ENCODE measurements at regions not wholly inside any gene's neighbourhood (a gene's known extent, or its start where the extent isn't known, plus 50 kb on each side); places are given as distances from the start of the nearest gene placed in this dataset.

DNA sequence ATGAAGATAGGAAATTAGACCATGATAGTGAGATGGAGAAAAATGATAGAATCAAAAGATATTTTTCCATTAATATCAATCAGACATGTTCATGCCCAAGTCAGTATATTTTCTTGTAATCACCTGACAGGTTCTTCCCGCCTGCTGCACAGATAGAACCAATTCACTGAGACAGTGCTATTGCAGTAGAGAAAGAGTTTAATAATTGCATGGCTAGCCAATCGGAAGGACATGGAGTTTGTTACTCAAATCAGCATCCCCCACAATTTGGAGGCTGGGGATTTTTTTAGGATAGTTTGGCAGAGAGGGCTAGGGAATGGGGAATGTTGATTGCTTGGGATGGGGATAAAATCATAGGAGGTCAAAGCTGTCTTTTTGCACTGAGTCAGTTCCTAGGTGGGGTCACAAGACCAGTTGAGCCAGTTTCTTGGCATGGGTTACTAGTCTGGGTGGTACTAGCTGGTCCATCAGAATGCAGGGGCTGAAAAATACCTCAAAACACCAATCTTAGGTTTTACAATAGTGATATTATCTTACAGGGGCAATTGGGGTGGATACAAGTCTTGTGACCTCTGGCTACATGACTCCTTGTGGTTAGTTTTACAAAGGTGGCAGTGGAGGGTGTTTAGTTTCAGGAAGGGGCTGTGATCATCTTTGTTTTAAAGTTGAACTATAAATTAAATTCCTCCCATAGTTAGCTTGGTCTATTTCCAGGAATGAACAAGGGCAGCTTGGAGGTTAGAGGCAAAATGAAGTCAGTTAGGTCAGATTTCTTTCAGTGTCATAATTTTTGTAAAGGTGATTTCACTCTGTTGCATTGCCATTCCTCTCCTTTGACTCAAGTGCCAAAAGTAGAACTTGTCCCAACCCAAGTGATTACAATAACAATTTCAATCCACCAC lies 100.3 kb upstream of the PDE5A start:
- Mint-ChIP-seq H3K9me3 (peaks cover 0 to 9% (median 3%) of the 10 kb centered on the region in 11 donors), H3K36me3 (peaks cover 0 to 4% (median 0%) of the 10 kb centered on the region in 5 donors), H3K27me3 (peaks cover 0 to 10% (median 6%) of the 10 kb centered on the region in 5 donors), H3K4me1 (no peaks in the 10 kb centered on the region), H3K4me3 (no peak overlapping the region), H3K27ac (no peak overlapping the region)
- no peaks in the 10 kb centered on the region for H3K4me1 ChIP-seq (ENCODE audit: control insufficient read depth in 2 of 2, insufficient read depth in 2 of 2, low read length in 2 of 2)
- H3K4me3 ChIP-seq (ENCODE audit: low read length) = no peak overlapping the region
- POLR2A ChIA-PET = no interaction called here
- CTCF ChIA-PET = no interaction called here
- intact Hi-C loops (cut with micrococcal nuclease) = no loop called here
- ATAC-seq = no peak
- H3K27ac ChIP-seq (ENCODE audit: low read depth, low read length) = no peak overlapping the region
- H3K27me3 ChIP-seq (ENCODE audit: control insufficient read depth in 2 of 2, insufficient read depth in 2 of 2, low read length in 2 of 2) = no peaks in the 10 kb centered on the region
- H3K9me3 ChIP-seq (ENCODE audit: control insufficient read depth in 2 of 3, low read length in 3 of 3) = no peaks in the 10 kb centered on the region
- no peak for DNase-seq
- no peaks in the 10 kb centered on the region for H3K36me3 ChIP-seq (ENCODE audit: control insufficient read depth in 2 of 3, insufficient read depth in 3 of 3, low read length in 3 of 3)

DNA sequence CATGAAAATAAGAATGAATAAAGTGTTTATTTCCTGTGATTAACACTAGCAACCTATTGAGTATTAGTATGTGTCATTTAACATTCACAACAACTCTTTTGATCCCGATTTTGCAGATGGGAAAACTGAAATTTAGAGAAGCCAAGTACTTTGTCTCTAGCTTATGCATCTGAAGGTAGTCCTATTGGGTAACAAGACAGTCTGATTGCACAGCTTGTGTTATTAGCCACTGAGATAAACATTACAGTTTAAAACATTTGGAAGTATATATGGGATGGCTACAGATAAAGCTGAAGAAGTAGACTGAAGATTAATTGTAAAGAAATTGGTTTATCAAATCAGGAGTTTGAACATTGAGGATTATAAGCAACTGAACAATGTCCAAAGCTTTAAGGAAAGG lies 99.6 kb upstream of the PDE5A start:
- no peaks in the 10 kb centered on the region for H3K9me3 ChIP-seq (ENCODE audit: control insufficient read depth in 2 of 3, low read length in 3 of 3)
- no peaks in the 10 kb centered on the region for H3K36me3 ChIP-seq (ENCODE audit: control insufficient read depth in 2 of 3, insufficient read depth in 3 of 3, low read length in 3 of 3)
- H3K4me3 ChIP-seq (ENCODE audit: low read length) = no peak overlapping the region
- H3K27me3 ChIP-seq (ENCODE audit: control insufficient read depth in 2 of 2, insufficient read depth in 2 of 2, low read length in 2 of 2) = no peaks in the 10 kb centered on the region
- DNase-seq (no peak), ATAC-seq (no peak)
- H3K9me3 Mint-ChIP-seq = peaks cover 0 to 9% (median 3%) of the 10 kb centered on the region in 11 donors
- H3K4me1 ChIP-seq (ENCODE audit: control insufficient read depth in 2 of 2, insufficient read depth in 2 of 2, low read length in 2 of 2) = no peaks in the 10 kb centered on the region
- no peaks in the 10 kb centered on the region for H3K4me1 Mint-ChIP-seq
- peaks cover 0 to 6% (median 5%) of the 10 kb centered on the region in 5 donors for H3K27me3 Mint-ChIP-seq
- no peak overlapping the region for H3K4me3 Mint-ChIP-seq
- intact Hi-C loops (cut with micrococcal nuclease) = no loop called here
- CTCF ChIA-PET = no interaction called here
- H3K27ac Mint-ChIP-seq = no peak overlapping the region
- H3K36me3 Mint-ChIP-seq = peaks cover 0 to 4% (median 0%) of the 10 kb centered on the region in 5 donors
- H3K27ac ChIP-seq (ENCODE audit: low read depth, low read length) = no peak overlapping the region
- POLR2A ChIA-PET = no interaction called here

DNA sequence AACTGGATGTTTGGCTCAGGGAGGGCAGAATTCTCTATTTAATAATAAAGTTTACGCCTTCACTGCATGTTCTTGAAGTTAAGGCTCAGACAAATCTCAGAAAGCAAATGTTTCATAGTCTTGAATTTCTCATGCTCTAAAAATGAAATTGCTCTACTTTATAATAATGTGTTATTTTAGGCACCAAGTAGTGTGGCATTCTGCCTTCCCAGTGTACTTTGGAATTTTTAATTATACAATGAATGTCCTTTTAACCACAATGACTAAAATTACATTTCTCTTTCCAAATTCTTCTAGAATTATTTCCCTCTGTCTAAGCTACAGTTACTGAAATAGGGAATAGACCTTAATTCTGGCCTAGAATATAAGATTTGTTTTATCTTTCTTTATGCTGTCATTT lies 97.9 kb upstream of the PDE5A start:
- H3K27me3 Mint-ChIP-seq = peaks cover 0 to 6% (median 5%) of the 10 kb centered on the region in 5 donors
- H3K9me3 Mint-ChIP-seq = peaks cover 0 to 9% (median 3%) of the 10 kb centered on the region in 11 donors
- ATAC-seq = no peak
- Histone ChIP-seq H3K36me3 (ENCODE audit: control insufficient read depth in 2 of 3, insufficient read depth in 3 of 3, low read length in 3 of 3) (no peaks in the 10 kb centered on the region), H3K4me1 (ENCODE audit: control insufficient read depth in 2 of 2, insufficient read depth in 2 of 2, low read length in 2 of 2) (no peaks in the 10 kb centered on the region), H3K27ac (ENCODE audit: low read depth, low read length) (no peak overlapping the region), H3K9me3 (ENCODE audit: control insufficient read depth in 2 of 3, low read length in 3 of 3) (no peaks in the 10 kb centered on the region), H3K4me3 (ENCODE audit: low read length) (no peak overlapping the region), H3K27me3 (ENCODE audit: control insufficient read depth in 2 of 2, insufficient read depth in 2 of 2, low read length in 2 of 2) (no peaks in the 10 kb centered on the region)
- DNase-seq = no peak
- ChIA-PET CTCF (no interaction called here), POLR2A (no interaction called here)
- intact Hi-C loops (cut with micrococcal nuclease) = no loop called here
- H3K4me1 Mint-ChIP-seq = no peaks in the 10 kb centered on the region
- H3K4me3 Mint-ChIP-seq = no peak overlapping the region
- H3K36me3 Mint-ChIP-seq = peaks cover 0 to 4% (median 0%) of the 10 kb centered on the region in 5 donors
- H3K27ac Mint-ChIP-seq = no peak overlapping the region

DNA sequence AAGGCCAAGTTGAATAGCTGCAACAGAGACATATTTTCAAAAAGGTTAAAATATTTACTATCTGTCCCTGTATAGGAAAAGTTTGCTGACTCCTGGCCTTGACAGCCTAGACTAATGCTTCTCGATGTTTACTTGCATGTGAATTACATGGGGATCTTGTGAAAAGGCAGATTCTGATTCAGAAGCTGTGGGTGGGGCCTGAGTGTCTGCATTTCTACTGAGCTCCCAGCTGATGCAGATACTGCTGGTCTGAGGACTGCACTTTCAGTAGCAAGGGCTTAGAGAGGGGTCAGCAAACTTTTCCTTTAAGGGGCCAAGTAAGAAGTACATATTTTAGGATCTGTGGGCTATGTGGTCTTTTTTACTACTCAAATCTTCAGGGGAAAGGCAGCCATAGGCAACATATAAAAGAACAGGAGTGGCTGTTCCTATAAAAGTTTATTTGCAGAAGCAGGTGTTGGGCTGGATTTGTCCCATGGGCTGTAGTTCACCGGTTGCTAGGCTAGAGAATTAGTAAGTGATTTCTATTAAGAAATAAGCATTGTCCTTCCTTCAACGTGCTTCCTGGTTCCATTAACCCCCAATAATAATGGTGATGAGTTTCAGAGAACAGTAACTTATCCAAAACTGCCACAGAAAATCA lies 97.2 kb upstream of the PDE5A start:
- peaks cover 0 to 4% (median 0%) of the 10 kb centered on the region in 5 donors for H3K36me3 Mint-ChIP-seq
- peaks cover 0 to 9% (median 3%) of the 10 kb centered on the region in 11 donors for H3K9me3 Mint-ChIP-seq
- no peaks in the 10 kb centered on the region for H3K9me3 ChIP-seq (ENCODE audit: control insufficient read depth in 2 of 3, low read length in 3 of 3)
- H3K4me1 ChIP-seq (ENCODE audit: control insufficient read depth in 2 of 2, insufficient read depth in 2 of 2, low read length in 2 of 2) = no peaks in the 10 kb centered on the region
- ChIA-PET CTCF (no interaction called here), POLR2A (no interaction called here)
- no peak overlapping the region for H3K4me3 ChIP-seq (ENCODE audit: low read length)
- intact Hi-C loops (cut with micrococcal nuclease) = no loop called here
- no peak overlapping the region for H3K4me3 Mint-ChIP-seq
- H3K27me3 Mint-ChIP-seq = peaks cover 0 to 6% (median 5%) of the 10 kb centered on the region in 5 donors
- H3K4me1 Mint-ChIP-seq = no peaks in the 10 kb centered on the region
- H3K27me3 ChIP-seq (ENCODE audit: control insufficient read depth in 2 of 2, insufficient read depth in 2 of 2, low read length in 2 of 2) = no peaks in the 10 kb centered on the region
- no peak for DNase-seq
- no peak overlapping the region for H3K27ac Mint-ChIP-seq
- no peak for ATAC-seq
- H3K36me3 ChIP-seq (ENCODE audit: control insufficient read depth in 2 of 3, insufficient read depth in 3 of 3, low read length in 3 of 3) = no peaks in the 10 kb centered on the region
- no peak overlapping the region for H3K27ac ChIP-seq (ENCODE audit: low read depth, low read length)

DNA sequence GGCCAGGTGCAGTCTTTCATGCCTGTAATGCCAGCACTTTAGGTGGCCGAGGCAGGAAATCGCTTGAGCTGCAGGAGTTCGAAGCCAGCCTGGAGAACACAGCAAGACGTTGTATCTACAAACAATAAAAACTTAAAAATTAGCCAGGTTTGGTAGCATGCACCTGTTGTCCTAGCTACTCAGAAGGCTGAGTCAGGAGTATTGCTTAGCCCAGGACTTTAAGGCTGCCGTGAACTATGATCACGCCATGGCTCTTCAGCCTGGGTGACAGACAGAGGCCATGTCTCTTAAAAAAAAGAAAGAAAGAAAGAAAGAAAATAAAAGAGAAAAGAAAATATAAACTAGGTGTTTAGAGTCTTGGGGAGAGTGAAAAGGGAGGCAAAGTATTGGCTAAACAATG lies 96.4 kb upstream of the PDE5A start:
- CTCF ChIA-PET = no interaction called here
- no peak for DNase-seq
- H3K36me3 Mint-ChIP-seq = peaks cover 0 to 4% (median 0%) of the 10 kb centered on the region in 5 donors

DNA sequence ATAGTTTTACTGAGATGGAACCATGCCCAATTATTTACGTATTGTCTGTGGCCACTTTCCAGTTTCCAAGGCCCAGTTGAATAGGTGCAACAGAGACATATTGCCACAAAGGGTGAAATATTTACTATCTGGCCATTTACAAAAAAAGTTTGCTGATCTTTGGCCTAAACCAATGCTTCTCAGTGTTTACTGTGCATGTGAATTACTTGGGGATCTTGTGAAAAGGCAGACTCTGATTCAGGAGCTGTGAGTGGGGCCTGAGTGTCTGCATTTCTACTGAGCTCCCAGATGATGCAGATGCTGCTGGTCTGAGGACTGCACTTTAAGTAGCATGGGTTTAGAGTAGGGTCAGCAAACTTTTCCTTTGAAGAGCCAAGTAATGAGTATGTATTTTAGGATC lies 94.1 kb upstream of the PDE5A start:
- POLR2A ChIA-PET = no interaction called here
- no peaks in the 10 kb centered on the region for H3K36me3 ChIP-seq (ENCODE audit: control insufficient read depth in 2 of 3, insufficient read depth in 3 of 3, low read length in 3 of 3)
- no peak for DNase-seq
- no peak for ATAC-seq
- CTCF ChIA-PET = no interaction called here
- intact Hi-C loops (cut with micrococcal nuclease) = no loop called here
- H3K27me3 ChIP-seq (ENCODE audit: control insufficient read depth in 2 of 2, insufficient read depth in 2 of 2, low read length in 2 of 2) = no peaks in the 10 kb centered on the region
- H3K27ac ChIP-seq (ENCODE audit: low read depth, low read length) = no peak overlapping the region
- no peaks in the 10 kb centered on the region for H3K4me1 ChIP-seq (ENCODE audit: control insufficient read depth in 2 of 2, insufficient read depth in 2 of 2, low read length in 2 of 2)
- peaks cover 0 to 6% (median 0%) of the 10 kb centered on the region in 5 donors for H3K36me3 Mint-ChIP-seq
- H3K27me3 Mint-ChIP-seq = peaks cover 0 to 4% (median 0%) of the 10 kb centered on the region in 5 donors
- no peak overlapping the region for H3K4me3 ChIP-seq (ENCODE audit: low read length)
- H3K4me1 Mint-ChIP-seq = no peaks in the 10 kb centered on the region
- no peak overlapping the region for H3K4me3 Mint-ChIP-seq
- H3K9me3 Mint-ChIP-seq = peaks cover 0 to 24% (median 6%) of the 10 kb centered on the region in 11 donors
- H3K27ac Mint-ChIP-seq = no peak overlapping the region
- no peaks in the 10 kb centered on the region for H3K9me3 ChIP-seq (ENCODE audit: control insufficient read depth in 2 of 3, low read length in 3 of 3)

More for the DNA sequence above, 96.4 kb upstream of the PDE5A start:
- H3K4me1 ChIP-seq (ENCODE audit: control insufficient read depth in 2 of 2, insufficient read depth in 2 of 2, low read length in 2 of 2) = no peaks in the 10 kb centered on the region
- no peak for ATAC-seq
- POLR2A ChIA-PET = no interaction called here
- H3K36me3 ChIP-seq (ENCODE audit: control insufficient read depth in 2 of 3, insufficient read depth in 3 of 3, low read length in 3 of 3) = no peaks in the 10 kb centered on the region
- Mint-ChIP-seq H3K4me3 (no peak overlapping the region), H3K9me3 (peaks cover 0 to 9% (median 3%) of the 10 kb centered on the region in 11 donors), H3K27ac (no peak overlapping the region), H3K4me1 (no peaks in the 10 kb centered on the region), H3K27me3 (peaks cover 0 to 6% (median 0%) of the 10 kb centered on the region in 5 donors)
- H3K27ac ChIP-seq (ENCODE audit: low read depth, low read length) = no peak overlapping the region
- H3K27me3 ChIP-seq (ENCODE audit: control insufficient read depth in 2 of 2, insufficient read depth in 2 of 2, low read length in 2 of 2) = no peaks in the 10 kb centered on the region
- H3K4me3 ChIP-seq (ENCODE audit: low read length) = no peak overlapping the region
- intact Hi-C loops (cut with micrococcal nuclease) = no loop called here
- no peaks in the 10 kb centered on the region for H3K9me3 ChIP-seq (ENCODE audit: control insufficient read depth in 2 of 3, low read length in 3 of 3)

Measured in naive thymus-derived CD4-positive, alpha-beta T cell (primary cell).